Activated naive CD8-positive, alpha-beta T cell treated with anti-CD3 and anti-CD28 coated beads, Interleukin-2, amount 10 ng/mL, durations not matched to agents 7 days and 5 days (primary cell): ENCODE measurements at regions not wholly inside any gene's neighbourhood (a gene's known extent, or its start where the extent isn't known, plus 50 kb on each side); places are given as distances from the start of the nearest gene placed in this dataset.

ENCODE experiments used
- ATAC-seq: fragments of 150-1000 bp; cut with Tn5 transposase; one replicate; pipeline ENCODE4 v1.10.0; 2021; ENCODE audit warnings: low read depth, moderate library complexity
- POLR2A ChIA-PET: fragments of 350-600 bp; sonication (Branson Sonifier 250); formaldehyde crosslinking; loops from one replicate; lab custom pipeline; 2021; ENCODE audit warnings: antibody characterized with exemption; lab: Charles Lee
- DNase-seq: peaks from one replicate; pipeline ENCODE4 v3.0.0; 2021
- H3K27ac Mint-ChIP-seq: one replicate; pipeline ENCODE4 v1.8.0; 2022; ENCODE audit warnings: mild to moderate bottlenecking, mixed read lengths
- H3K27me3 Mint-ChIP-seq: one replicate; pipeline ENCODE4 v1.8.0; 2022; ENCODE audit warnings: mild to moderate bottlenecking, moderate library complexity, mixed read lengths
- H3K36me3 Mint-ChIP-seq: one replicate; pipeline ENCODE4 v1.8.0; 2021; ENCODE audit warnings: mild to moderate bottlenecking, mixed read lengths
- H3K4me1 Mint-ChIP-seq: one replicate; pipeline ENCODE4 v1.8.0; 2021; ENCODE audit warnings: mixed read lengths
- H3K4me3 Mint-ChIP-seq: one replicate; pipeline ENCODE4 v1.8.0; 2022; ENCODE audit warnings: mild to moderate bottlenecking, moderate library complexity, mixed read lengths
- H3K9me3 Mint-ChIP-seq: one replicate; pipeline ENCODE4 v1.8.0; 2021; ENCODE audit warnings: mixed read lengths

- POLR2A ChIA-PET: no interaction called here
- no peak overlapping the region for H3K27ac Mint-ChIP-seq
- DNase-seq (no peak), ATAC-seq (no peak)
- peaks cover 8% of the 10 kb centered on the region for H3K9me3 Mint-ChIP-seq
- H3K36me3 Mint-ChIP-seq: no peaks in the 10 kb centered on the region
- H3K27me3 Mint-ChIP-seq: no peaks in the 10 kb centered on the region
- H3K4me3 Mint-ChIP-seq: no peak overlapping the region
- H3K4me1 Mint-ChIP-seq: no peaks in the 10 kb centered on the region
Measured at GRCh38 chr10:131706476-131706875, 194.3 kb upstream of the PPP2R2D start.

DNA sequence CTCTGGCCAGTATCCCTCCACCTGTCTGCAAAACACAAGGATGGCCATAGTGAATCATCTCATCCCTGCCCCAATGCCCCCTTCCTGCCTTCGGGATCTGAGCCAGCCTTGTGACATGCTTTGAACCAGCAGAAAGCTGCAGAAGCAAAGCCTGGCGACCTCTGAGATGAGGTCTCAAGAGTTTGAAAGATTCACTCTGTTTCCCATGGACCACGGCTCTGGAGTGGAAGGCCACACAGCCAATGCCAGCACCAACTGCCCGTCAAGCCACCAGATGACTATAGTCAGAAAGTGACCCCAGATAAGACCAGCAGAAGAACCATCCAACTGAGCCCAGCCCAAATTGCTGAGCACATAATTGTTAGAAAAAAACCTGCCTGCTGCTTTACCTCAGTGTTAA lies 193.9 kb upstream of the PPP2R2D start:
- POLR2A ChIA-PET: no interaction called here
- Mint-ChIP-seq H3K4me3 (no peak overlapping the region), H3K36me3 (no peaks in the 10 kb centered on the region), H3K27me3 (no peaks in the 10 kb centered on the region), H3K27ac (no peak overlapping the region), H3K4me1 (no peaks in the 10 kb centered on the region), H3K9me3 (peaks cover 8% of the 10 kb centered on the region)
- DNase-seq: no peak
- ATAC-seq: no peak

GRCh38 chr10:131708225-131708880 lies 192.5 kb upstream of the PPP2R2D start:
- no peak for DNase-seq
- no peak overlapping the region for H3K4me3 Mint-ChIP-seq
- H3K27me3 Mint-ChIP-seq: no peaks in the 10 kb centered on the region
- no peak for ATAC-seq
- POLR2A ChIA-PET: no interaction called here
- no peak overlapping the region for H3K27ac Mint-ChIP-seq
- H3K36me3 Mint-ChIP-seq: no peaks in the 10 kb centered on the region
- H3K9me3 Mint-ChIP-seq: peaks cover 8% of the 10 kb centered on the region
- H3K4me1 Mint-ChIP-seq: no peaks in the 10 kb centered on the region

DNA sequence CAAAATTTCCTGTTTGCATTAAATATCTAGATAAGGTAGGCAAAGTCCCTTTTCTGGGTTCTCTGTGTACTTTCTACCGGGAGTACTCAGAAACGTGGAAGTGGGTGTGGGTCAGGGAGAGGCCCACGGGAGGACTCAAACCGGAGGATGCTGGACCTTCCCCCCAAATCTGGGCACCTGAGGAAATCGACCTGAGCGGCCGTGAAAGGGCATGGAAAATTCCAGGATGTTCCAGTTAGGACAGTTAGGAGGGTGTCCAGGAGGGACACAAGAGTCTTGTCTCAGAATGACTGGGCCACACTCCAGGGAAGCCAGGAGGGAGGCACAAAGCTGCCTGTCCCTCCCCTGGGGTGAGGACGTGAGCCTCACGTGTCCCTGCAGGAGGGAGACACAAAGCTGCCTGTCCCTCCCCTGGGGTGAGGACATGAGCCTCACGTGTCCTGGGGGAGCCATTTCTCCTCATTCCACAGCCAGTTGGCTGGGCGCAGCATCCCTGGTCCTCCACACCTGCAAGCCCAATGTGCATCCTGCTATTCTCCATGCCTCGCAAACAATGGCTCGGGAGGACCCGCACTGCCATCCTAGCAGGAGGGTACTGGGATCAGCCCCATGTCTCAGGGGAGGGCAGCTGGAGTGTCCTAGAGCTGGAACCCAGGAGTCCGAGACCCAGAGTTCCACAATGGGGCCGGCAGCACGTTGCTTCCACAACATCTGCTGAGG lies 190.5 kb upstream of the PPP2R2D start:
- DNase-seq: no peak
- no peaks in the 10 kb centered on the region for H3K27me3 Mint-ChIP-seq
- no peak for ATAC-seq
- H3K9me3 Mint-ChIP-seq: peaks cover 8% of the 10 kb centered on the region
- H3K4me1 Mint-ChIP-seq: no peaks in the 10 kb centered on the region
- H3K27ac Mint-ChIP-seq: no peak overlapping the region
- POLR2A ChIA-PET: no interaction called here
- no peak overlapping the region for H3K4me3 Mint-ChIP-seq
- H3K36me3 Mint-ChIP-seq: no peaks in the 10 kb centered on the region

DNA sequence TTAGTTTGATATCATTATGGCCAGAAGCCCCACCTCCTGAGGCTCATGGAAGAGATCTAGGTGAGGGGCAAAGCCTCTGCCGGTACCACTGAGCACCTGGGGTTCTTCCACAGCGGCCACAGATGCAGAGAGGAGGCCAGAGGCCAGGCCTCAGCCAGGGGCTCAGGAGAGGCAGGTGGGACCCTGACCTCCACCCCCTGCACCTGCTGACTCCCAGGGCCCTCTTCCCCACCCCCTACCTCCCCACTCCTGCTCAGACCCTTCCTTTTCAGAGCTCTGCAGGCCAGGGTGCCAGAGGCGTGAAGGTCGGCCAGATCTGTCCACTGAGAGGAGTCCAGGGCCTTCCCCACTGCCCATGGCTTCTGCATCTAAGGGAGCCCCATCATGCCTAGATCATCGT lies 178.7 kb upstream of the PPP2R2D start:
- H3K9me3 Mint-ChIP-seq: peaks cover 2% of the 10 kb centered on the region
- no peak overlapping the region for H3K27ac Mint-ChIP-seq
- POLR2A ChIA-PET: no interaction called here
- H3K4me1 Mint-ChIP-seq: no peaks in the 10 kb centered on the region
- H3K27me3 Mint-ChIP-seq: no peaks in the 10 kb centered on the region
- peaks cover 1% of the 10 kb centered on the region for H3K36me3 Mint-ChIP-seq
- no peak for ATAC-seq
- no peak overlapping the region for H3K4me3 Mint-ChIP-seq
- DNase-seq: no peak

DNA sequence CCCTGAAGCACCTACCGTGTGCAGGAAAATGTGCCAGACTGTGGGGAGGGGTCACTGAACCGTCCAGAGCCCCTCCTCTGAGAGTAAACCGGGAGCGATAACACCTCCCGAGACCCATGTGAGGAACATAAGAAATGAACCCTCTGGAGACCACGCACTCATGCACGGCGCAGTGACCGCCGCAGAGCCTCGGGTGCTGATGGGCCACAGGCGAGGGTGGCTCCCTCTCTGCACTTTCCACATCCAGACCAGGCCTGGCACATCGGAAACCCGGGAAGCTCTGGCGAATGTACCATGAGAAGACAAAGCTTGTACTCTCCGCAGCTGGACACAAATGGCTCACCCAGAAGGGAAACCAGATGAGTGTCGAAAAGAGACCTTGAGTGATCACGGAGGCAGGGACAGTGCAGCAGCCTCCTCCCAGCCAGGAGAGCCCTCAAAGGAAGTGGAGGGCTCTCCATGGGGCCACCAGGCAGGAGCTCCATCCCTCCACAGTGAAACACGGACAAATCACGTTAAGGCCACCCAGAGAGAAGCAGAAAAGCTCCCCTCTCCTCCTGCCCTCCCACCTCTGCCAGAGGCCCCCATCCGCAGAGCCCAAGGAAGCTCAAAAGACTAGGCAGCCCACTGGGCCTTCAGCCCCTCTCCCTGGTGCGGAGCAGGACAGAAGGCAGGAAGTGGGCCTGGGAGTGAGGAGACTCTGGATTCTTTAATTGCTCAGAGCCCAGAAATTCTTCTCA lies 178.1 kb upstream of the PPP2R2D start:
- H3K27me3 Mint-ChIP-seq: no peaks in the 10 kb centered on the region
- DNase-seq: no peak
- peaks cover 1% of the 10 kb centered on the region for H3K36me3 Mint-ChIP-seq

DNA sequence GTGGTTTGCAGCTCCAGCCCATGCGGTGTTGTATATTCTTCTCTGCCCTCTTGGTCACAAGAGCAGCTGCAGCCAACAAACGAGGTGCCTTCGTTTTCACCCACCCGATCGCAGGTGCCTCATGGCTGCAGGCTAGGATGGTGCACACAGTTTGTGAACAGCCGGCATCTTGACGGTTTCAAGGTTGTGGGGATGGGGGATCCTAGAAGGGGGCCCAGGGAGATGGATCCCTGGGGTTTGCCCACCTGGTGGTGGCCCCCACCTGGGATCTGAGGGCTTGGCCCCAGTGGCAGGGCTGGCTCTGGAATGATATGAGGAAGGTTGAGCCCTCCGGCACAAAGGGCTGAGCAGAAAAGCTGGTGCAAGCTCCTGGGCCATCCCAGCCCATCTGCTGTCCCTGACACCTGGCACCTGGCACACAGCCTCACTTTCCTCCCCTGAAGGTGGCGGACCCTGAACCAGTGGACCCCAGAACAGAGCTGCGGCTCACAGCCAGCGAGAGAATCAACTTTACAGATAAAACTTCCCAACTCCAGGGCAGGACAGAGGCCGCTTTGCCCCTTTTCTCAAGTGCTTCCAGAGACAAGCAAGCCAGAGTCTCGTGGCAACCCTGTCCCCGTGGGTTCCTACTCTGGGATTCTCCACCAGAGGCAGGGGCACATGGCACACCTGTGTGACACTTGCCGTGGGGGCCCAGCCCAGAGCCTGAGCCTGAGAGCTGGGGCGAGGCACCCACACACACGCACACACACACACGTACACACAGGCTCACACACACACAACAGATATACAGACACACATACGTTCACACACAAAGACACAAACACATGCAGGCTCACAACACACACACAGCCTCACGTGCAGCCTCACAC lies 177.3 kb upstream of the PPP2R2D start:
- Mint-ChIP-seq H3K27ac (no peak overlapping the region), H3K4me1 (no peaks in the 10 kb centered on the region), H3K27me3 (no peaks in the 10 kb centered on the region), H3K9me3 (no peaks in the 10 kb centered on the region), H3K4me3 (no peak overlapping the region), H3K36me3 (no peaks in the 10 kb centered on the region)
- no peak for DNase-seq
- ATAC-seq: no peak
- POLR2A ChIA-PET: no interaction called here

More for the DNA sequence above, 178.1 kb upstream of the PPP2R2D start:
- no peak for ATAC-seq
- no peaks in the 10 kb centered on the region for H3K4me1 Mint-ChIP-seq
- peaks cover 2% of the 10 kb centered on the region for H3K9me3 Mint-ChIP-seq
- no peak overlapping the region for H3K27ac Mint-ChIP-seq
- no peak overlapping the region for H3K4me3 Mint-ChIP-seq
- POLR2A ChIA-PET: no interaction called here

DNA sequence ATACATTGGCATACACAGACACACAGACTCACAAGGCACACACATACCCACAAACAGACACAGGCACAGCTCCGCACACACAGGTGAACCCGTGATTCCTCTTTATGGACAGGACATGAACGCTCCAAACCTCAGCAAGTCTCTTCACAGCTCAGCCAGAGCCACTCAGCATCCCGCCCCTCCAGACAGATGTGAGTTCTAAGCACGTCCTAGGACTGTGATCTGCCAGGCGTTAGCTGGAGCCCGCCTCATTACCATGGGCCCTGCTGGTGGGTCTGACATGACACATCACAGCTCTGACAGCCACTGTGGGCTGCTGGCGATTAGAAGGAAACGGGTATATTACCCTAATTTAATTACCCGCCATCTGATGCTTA lies 176.7 kb upstream of the PPP2R2D start:
- no peaks in the 10 kb centered on the region for H3K36me3 Mint-ChIP-seq
- POLR2A ChIA-PET: no interaction called here
- H3K4me1 Mint-ChIP-seq: no peaks in the 10 kb centered on the region
- H3K27me3 Mint-ChIP-seq: no peaks in the 10 kb centered on the region
- H3K27ac Mint-ChIP-seq: no peak overlapping the region
- no peak for DNase-seq
- no peaks in the 10 kb centered on the region for H3K9me3 Mint-ChIP-seq
- H3K4me3 Mint-ChIP-seq: no peak overlapping the region
- ATAC-seq: no peak

- POLR2A ChIA-PET: no interaction called here
- no peak for ATAC-seq
- no peaks in the 10 kb centered on the region for H3K4me1 Mint-ChIP-seq
- H3K36me3 Mint-ChIP-seq: no peaks in the 10 kb centered on the region
- H3K27me3 Mint-ChIP-seq: no peaks in the 10 kb centered on the region
- no peak overlapping the region for H3K4me3 Mint-ChIP-seq
- no peak for DNase-seq
- H3K9me3 Mint-ChIP-seq: no peaks in the 10 kb centered on the region
- no peak overlapping the region for H3K27ac Mint-ChIP-seq
Measured at GRCh38 chr10:131724891-131725580, 175.8 kb upstream of the PPP2R2D start.

DNA sequence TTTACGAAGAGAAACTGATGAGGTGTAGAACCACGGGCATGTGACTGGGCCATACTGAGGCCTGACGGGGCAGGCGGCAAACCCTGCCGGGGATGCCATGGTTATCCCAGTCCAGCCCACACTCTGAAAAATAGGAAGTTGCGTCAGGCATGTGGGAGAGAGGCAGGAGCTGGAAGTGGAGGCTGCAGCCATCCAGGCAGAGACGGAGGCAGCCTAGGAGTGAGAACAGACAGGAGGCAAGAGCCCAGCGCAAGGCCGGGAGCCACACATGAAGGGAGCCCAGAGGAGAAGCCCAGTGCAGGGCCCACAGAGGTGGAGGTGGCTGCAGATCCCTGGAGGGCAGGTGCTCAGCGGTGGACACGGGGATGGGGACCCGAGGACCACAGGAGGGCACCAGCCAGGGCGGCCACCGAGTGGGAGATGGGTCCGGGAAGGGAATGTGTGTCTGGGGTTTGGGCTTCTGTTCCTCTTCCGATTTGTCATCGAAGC lies 175.2 kb upstream of the PPP2R2D start:
- Mint-ChIP-seq H3K36me3 (no peaks in the 10 kb centered on the region), H3K4me3 (no peak overlapping the region), H3K27me3 (no peaks in the 10 kb centered on the region), H3K4me1 (no peaks in the 10 kb centered on the region), H3K9me3 (no peaks in the 10 kb centered on the region), H3K27ac (no peak overlapping the region)
- POLR2A ChIA-PET: no interaction called here
- ATAC-seq (no peak), DNase-seq (no peak)

DNA sequence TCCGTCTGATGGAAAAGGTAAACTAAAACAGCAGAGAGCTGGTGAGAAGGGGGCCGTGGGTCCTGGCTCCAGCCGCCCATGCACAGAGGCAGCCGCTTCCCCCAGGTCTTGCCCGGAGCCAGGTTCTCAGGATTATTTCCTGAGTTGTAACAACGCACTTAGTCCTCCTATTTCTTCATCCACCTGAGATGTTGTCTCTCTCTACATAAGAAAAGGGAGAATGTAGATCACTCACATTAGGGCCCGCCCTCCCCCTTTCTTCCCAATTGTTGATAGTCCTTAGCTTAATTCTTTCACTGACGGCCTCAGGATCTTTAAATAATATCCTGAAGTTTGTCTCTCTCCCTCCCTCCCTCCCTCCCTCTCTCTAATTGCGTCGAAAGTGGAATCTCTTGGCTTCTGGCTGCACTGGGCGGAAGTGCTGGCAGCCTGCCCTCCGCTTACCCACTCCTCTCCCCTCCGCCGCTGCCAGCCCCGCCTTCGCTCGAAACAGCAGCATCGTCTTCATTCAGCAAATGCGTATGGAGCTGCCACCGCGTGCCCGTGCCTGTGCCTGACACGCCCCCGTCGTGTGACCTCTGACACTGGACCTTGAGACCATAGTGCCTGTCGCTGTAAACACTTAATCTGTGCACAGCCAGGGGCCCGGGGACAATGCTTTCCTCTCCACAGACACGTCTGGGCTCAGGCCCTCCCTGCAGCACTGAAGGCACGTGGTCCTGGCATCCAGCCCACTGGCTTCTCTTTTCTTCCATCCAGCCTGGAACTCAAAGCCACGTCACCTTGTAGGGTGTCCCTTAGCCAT lies 174.5 kb upstream of the PPP2R2D start:
- Mint-ChIP-seq H3K27me3 (no peaks in the 10 kb centered on the region), H3K27ac (no peak overlapping the region), H3K9me3 (no peaks in the 10 kb centered on the region), H3K4me1 (no peaks in the 10 kb centered on the region), H3K4me3 (no peak overlapping the region), H3K36me3 (no peaks in the 10 kb centered on the region)
- ATAC-seq: no peak
- no peak for DNase-seq
- POLR2A ChIA-PET: no interaction called here

DNA sequence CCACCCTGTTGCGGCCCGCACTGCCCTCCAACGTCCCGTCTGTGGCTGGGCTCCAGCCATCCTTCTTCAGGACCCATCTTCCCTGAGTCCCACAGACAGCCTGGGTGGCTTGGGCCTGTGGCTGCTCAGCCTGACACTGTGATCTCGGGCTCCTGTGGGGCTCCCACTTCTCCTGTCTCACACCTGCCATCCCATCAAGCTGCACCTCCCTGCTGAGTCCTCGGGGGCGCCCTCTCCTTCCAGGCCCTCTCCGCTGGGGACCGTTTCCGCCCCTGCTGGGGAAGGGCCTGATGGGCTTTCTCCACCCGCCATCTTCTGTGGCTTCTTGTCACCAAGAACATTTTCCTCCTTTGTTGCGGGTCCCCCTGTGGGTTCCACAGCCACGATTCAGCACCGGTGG lies 173.8 kb upstream of the PPP2R2D start:
- Mint-ChIP-seq H3K9me3 (no peaks in the 10 kb centered on the region), H3K27me3 (no peaks in the 10 kb centered on the region), H3K27ac (no peak overlapping the region), H3K4me1 (no peaks in the 10 kb centered on the region), H3K36me3 (no peaks in the 10 kb centered on the region), H3K4me3 (no peak overlapping the region)
- POLR2A ChIA-PET: no interaction called here
- ATAC-seq (no peak), DNase-seq (no peak)
